Activated CD4-positive, CD25-positive, alpha-beta regulatory T cell (primary cell): ENCODE measurements at regions not wholly inside any gene's neighbourhood (a gene's known extent, or its start where the extent isn't known, plus 50 kb on each side); places are given as distances from the start of the nearest gene placed in this dataset.
"Not testable (repeated sequence)": the region's sequence is repeated elsewhere in the genome, so short reads cannot be mapped to it uniquely, and the experiment has no call there.

ENCODE experiments used
- DNase-seq, 4 experiments: peaks; one replicate each; lab custom pipeline; 2025; lab: John Stamatoyannopoulos, UW

GRCh38 chr5:110304176-110304575, 422.3 kb downstream of the TMEM232 start:
- no peak for DNase-seq

GRCh38 chr5:110306650-110307049, 419.8 kb downstream of the TMEM232 start:
- DNase-seq, result no peak

- no peak for DNase-seq
Measured at GRCh38 chr5:110309222-110309621, 417.2 kb downstream of the TMEM232 start.

- DNase-seq, result not testable (repeated sequence)
Measured at GRCh38 chr5:110316566-110316965, 409.9 kb downstream of the TMEM232 start.

GRCh38 chr5:110321117-110321516, 405.4 kb downstream of the TMEM232 start:
- no peak for DNase-seq

GRCh38 chr5:110323357-110323756, 403.1 kb downstream of the TMEM232 start:
- DNase-seq, result no peak

GRCh38 chr5:110323832-110324231, 402.6 kb downstream of the TMEM232 start:
- no peak for DNase-seq

- DNase-seq, result no peak
Measured at GRCh38 chr5:110324876-110325275, 401.6 kb downstream of the TMEM232 start.

- no peak for DNase-seq
Measured at GRCh38 chr5:110329955-110330525, 396.4 kb downstream of the TMEM232 start.

GRCh38 chr5:110333384-110333783, 393.1 kb downstream of the TMEM232 start:
- no peak for DNase-seq

GRCh38 chr5:110335361-110336066, 391.0 kb downstream of the TMEM232 start:
- no peak for DNase-seq

GRCh38 chr5:110338341-110339083, 388.0 kb downstream of the TMEM232 start:
- no peak for DNase-seq

- no peak for DNase-seq
Measured at GRCh38 chr5:110339399-110339798, 387.1 kb downstream of the TMEM232 start.

- DNase-seq, result no peak
Measured at GRCh38 chr5:110341836-110342235, 384.6 kb downstream of the TMEM232 start.

- DNase-seq, result no peak
Measured at GRCh38 chr5:110342683-110343082, 383.8 kb downstream of the TMEM232 start.

GRCh38 chr5:110343616-110344015, 382.9 kb downstream of the TMEM232 start:
- DNase-seq, result no peak

- no peak for DNase-seq
Measured at GRCh38 chr5:110345623-110346022, 380.8 kb downstream of the TMEM232 start.

GRCh38 chr5:110346893-110347358, 379.5 kb downstream of the TMEM232 start:
- DNase-seq, result no peak

- DNase-seq, result no peak
Measured at GRCh38 chr5:110347781-110348180, 378.7 kb downstream of the TMEM232 start.

GRCh38 chr5:110351430-110351829, 375.0 kb downstream of the TMEM232 start:
- DNase-seq, result no peak

GRCh38 chr5:110354311-110354710, 372.2 kb downstream of the TMEM232 start:
- DNase-seq, result no peak

- DNase-seq, result no peak
Measured at GRCh38 chr5:110354915-110355644, 371.4 kb downstream of the TMEM232 start.
